NCI-H2171 treated with DMSO at 0.1 percent for 48 hours (cell line): ENCODE measurements at regions not wholly inside any gene's neighbourhood (a gene's known extent, or its start where the extent isn't known, plus 50 kb on each side); places are given as distances from the start of the nearest gene placed in this dataset.

ENCODE experiments used
- DNase-seq: peaks from one replicate; lab custom pipeline; 2025; lab: John Stamatoyannopoulos, UW

DNA sequence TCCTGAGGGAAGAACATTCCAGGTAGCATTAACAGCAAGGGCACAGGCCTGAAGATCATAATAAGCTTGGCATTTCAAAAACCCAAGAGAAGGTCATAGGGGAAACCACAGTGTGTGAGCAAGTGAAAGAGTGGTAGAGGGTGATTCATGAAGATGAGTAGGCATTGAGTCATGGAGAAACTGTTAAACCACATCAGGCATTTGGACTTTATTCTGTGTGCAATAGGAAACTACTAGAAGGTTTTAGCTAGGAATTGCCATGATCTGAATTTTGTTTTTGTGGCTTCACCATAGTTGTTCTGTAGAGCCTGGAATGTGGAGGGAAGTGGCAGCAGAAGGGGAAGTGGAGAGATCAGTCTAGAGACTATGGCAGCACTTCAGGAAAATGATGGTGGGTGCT lies 359.0 kb upstream of the PTBP2 start:
- no peak for DNase-seq

- no peak for DNase-seq
Observed at GRCh38 chr1:96363826-96364225, 357.8 kb upstream of the PTBP2 start.

GRCh38 chr1:96364576-96364975 lies 357.0 kb upstream of the PTBP2 start:
- DNase-seq: no peak

GRCh38 chr1:96365076-96365475 lies 356.5 kb upstream of the PTBP2 start:
- DNase-seq: no peak

- no peak for DNase-seq
Observed at GRCh38 chr1:96365596-96366390, 355.8 kb upstream of the PTBP2 start.

DNA sequence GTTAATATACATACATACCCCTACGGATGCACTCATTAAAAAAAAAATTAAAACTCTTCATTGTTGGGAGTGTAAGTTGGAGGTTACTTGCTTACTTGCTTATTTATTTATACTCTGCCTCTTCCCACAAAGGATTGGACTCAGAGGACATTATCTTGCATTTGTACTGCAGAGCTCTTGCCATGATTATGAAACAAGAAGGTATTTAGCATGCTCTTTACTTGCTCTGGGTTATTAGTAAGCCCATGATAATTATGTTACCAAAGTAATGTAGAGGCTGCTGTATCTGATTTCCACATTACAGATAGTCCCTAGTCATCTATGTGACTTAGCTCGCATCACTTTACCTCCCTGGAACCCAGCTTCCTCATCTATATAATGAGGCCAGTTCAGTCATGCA lies 355.1 kb upstream of the PTBP2 start:
- DNase-seq: no peak

DNA sequence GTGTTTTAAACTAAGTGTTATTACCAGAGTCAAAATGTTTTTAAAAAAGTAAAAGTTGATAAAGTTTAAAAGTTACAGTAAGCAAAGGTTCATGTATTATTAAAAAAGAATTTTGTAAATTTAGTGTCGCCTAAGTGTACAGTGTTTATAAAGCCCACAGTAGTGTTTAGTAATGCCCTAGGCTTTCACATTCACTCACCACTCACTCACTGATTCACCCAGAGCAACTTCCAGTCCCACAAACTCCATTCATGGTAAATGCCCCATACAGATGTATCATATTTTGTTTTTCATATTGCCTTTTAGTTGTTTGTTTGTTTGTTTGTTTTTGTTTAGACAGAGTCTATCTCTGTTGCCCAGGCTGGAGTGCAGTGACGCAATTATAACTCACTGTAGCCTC lies 353.8 kb upstream of the PTBP2 start:
- no peak for DNase-seq

GRCh38 chr1:96370757-96371156 lies 350.8 kb upstream of the PTBP2 start:
- DNase-seq: no peak

DNA sequence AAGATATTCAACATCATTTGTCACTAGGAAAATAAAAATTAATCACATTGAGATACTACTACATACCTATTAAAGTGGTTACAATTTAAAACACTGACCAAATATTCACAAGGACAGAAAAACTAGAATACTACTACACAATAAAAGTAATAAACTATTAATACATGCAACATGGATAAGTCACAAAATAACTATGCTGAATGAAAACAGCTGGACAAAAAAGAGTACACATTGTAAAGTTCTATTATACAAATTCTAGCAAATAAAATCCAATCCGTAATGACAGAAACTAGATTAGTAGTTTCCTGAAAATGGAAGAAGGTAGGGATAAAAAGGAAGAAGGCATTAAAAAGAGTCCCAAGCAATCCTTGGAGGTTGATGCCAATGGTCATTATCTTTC lies 348.7 kb upstream of the PTBP2 start:
- no peak for DNase-seq

GRCh38 chr1:96374076-96374762 lies 347.4 kb upstream of the PTBP2 start:
- no peak for DNase-seq

- no peak for DNase-seq
Observed at GRCh38 chr1:96376846-96377245, 344.7 kb upstream of the PTBP2 start.

DNA sequence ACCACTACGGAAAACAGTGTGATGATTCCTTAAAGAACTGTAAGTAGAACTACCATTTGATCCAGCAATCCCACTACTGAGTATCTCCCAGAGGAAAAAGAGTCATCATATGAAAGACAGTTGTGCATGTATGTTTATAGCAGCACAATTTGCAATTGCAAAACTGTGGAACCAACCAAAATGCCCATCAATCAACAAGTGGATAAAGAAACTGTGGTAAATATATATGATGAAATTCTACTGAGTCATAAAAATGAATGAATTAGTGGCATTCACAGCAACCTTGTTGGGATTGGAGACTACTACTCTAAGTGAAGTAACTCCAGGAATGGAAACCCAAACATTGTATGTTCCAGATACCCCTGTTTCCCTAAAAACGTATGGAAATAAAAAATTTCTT lies 337.0 kb upstream of the PTBP2 start:
- no peak for DNase-seq

- peak; percentile 94 for DNase-seq
Observed at GRCh38 chr1:96387785-96388184, 333.8 kb upstream of the PTBP2 start.

- no peak for DNase-seq
Observed at GRCh38 chr1:96388421-96389310, 332.9 kb upstream of the PTBP2 start.

- peak; percentile 12 for DNase-seq
Observed at GRCh38 chr1:96400089-96400488, 321.5 kb upstream of the PTBP2 start.

GRCh38 chr1:96409087-96409486 lies 312.5 kb upstream of the PTBP2 start:
- no peak for DNase-seq

DNA sequence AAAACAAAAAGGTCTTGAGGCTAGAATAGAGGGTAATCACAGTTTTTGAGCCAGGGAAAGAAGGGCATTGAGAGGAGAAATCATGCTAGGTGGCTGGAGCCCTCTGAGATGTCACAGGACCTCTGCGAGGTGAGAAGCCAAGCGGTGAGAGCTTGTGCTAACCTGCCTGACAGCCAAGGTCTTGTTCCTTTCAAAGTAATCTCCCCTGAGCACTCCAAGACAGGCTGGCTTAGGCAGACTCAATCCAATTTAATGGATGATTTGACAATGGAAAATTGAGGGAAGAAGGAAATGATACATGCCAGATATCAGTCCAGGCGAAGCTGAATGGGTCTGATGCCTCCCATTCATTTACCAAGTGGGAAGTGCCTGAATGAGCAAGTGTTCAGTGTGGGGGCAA lies 311.9 kb upstream of the PTBP2 start:
- DNase-seq: no peak

- no peak for DNase-seq
Observed at GRCh38 chr1:96411006-96411405, 310.6 kb upstream of the PTBP2 start.

- DNase-seq: no peak
Observed at GRCh38 chr1:96414598-96414997, 307.0 kb upstream of the PTBP2 start.

GRCh38 chr1:96416111-96416595 lies 305.4 kb upstream of the PTBP2 start:
- DNase-seq: peak; percentile 8

GRCh38 chr1:96416701-96417444 lies 304.7 kb upstream of the PTBP2 start:
- DNase-seq: no peak

DNA sequence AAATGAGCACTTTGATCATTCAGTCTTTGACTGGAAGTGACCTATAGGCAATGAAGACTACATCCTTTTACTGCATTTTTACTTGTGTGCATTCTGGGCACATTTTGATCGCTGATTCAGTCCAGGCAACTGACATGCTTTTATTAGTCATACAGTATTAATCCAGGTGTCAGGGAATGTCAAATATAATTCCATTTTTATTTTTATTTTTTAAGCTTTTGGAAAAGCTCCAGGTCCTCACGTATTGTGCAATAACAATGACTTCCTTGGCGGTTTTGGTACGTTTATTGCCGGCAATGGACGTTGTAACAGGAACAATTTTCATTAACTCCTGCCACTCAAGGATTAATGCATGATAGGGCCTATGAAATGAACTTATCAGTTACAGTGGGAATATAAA lies 302.6 kb upstream of the PTBP2 start:
- no peak for DNase-seq
